Progenitor cell of endocrine pancreas (in vitro differentiated cells): ENCODE measurements at regions not wholly inside any gene's neighbourhood (a gene's known extent, or its start where the extent isn't known, plus 50 kb on each side); places are given as distances from the start of the nearest gene placed in this dataset.
"Not testable (repeated sequence)": the region's sequence is repeated elsewhere in the genome, so short reads cannot be mapped to it uniquely, and the experiment has no call there.

Source experiments
- DNase-seq: peaks from one replicate; pipeline ENCODE4 v3.0.0; 2021; ENCODE audit warnings: low spot score; ENCODE audit not compliant: unreplicated experiment
- H3K27ac Mint-ChIP-seq: 2 replicates; pipeline ENCODE4 v1.8.0; 2021; ENCODE audit warnings: mild to moderate bottlenecking, moderate library complexity, mixed read lengths
- H3K27me3 Mint-ChIP-seq: 2 replicates; pipeline ENCODE4 v1.8.0; 2021; ENCODE audit warnings: mixed read lengths
- H3K36me3 Mint-ChIP-seq: 2 replicates; pipeline ENCODE4 v1.8.0; 2022; ENCODE audit warnings: mixed read lengths; ENCODE audit not compliant: insufficient read depth
- H3K4me1 Mint-ChIP-seq: 2 replicates; pipeline ENCODE4 v1.8.0; 2021; ENCODE audit warnings: low read depth, mixed read lengths
- H3K4me3 Mint-ChIP-seq: 2 replicates; pipeline ENCODE4 v1.8.0; 2021; ENCODE audit warnings: low read depth, mild to moderate bottlenecking, moderate library complexity, mixed read lengths
- H3K9me3 Mint-ChIP-seq: 2 replicates; pipeline ENCODE4 v1.8.0; 2021; ENCODE audit warnings: low read depth, mixed read lengths
- CTCF ChIP-seq: fragments of 200-600 bp; sonication (generic); IDR thresholded peaks from one replicate; pipeline ENCODE4 v1.5.0; 2021; ENCODE audit warnings: antibody characterized with exemption, mild to moderate bottlenecking; ENCODE audit not compliant: unreplicated experiment

- Mint-ChIP-seq H3K9me3 (peaks cover 27% of the 10 kb centered on the region), H3K27ac (no peak overlapping the region), H3K4me1 (peaks cover 8% of the 10 kb centered on the region), H3K4me3 (no peak overlapping the region), H3K27me3 (no peaks in the 10 kb centered on the region), H3K36me3 (no peaks in the 10 kb centered on the region)
- no peak for TF ChIP-seq CTCF
- DNase-seq = no peak
Observed at GRCh38 chr2:116250376-116250775, 1564.1 kb upstream of the DDX18 start.

GRCh38 chr2:116264872-116265271 lies 1549.6 kb upstream of the DDX18 start:
- TF ChIP-seq CTCF = no peak
- Mint-ChIP-seq H3K4me1 (no peaks in the 10 kb centered on the region), H3K9me3 (peaks cover 27% of the 10 kb centered on the region), H3K4me3 (no peak overlapping the region), H3K27me3 (no peaks in the 10 kb centered on the region), H3K36me3 (no peaks in the 10 kb centered on the region), H3K27ac (no peak overlapping the region)
- DNase-seq = no peak

GRCh38 chr2:116269040-116269439 lies 1545.5 kb upstream of the DDX18 start:
- DNase-seq = no peak
- Mint-ChIP-seq H3K27me3 (no peaks in the 10 kb centered on the region), H3K4me3 (no peak overlapping the region), H3K27ac (no peak overlapping the region), H3K4me1 (no peaks in the 10 kb centered on the region), H3K36me3 (no peaks in the 10 kb centered on the region), H3K9me3 (peaks cover 3% of the 10 kb centered on the region)
- TF ChIP-seq CTCF = no peak

GRCh38 chr2:116304328-116304727 lies 1510.2 kb upstream of the DDX18 start:
- Mint-ChIP-seq H3K27ac (no peak overlapping the region), H3K36me3 (no peaks in the 10 kb centered on the region), H3K4me3 (no peak overlapping the region), H3K4me1 (no peaks in the 10 kb centered on the region), H3K27me3 (no peaks in the 10 kb centered on the region), H3K9me3 (no peaks in the 10 kb centered on the region)
- no peak for TF ChIP-seq CTCF
- DNase-seq = no peak

GRCh38 chr2:116317111-116317510 lies 1497.4 kb upstream of the DDX18 start:
- DNase-seq = no peak

GRCh38 chr2:116318551-116318950 lies 1495.9 kb upstream of the DDX18 start:
- peaks cover 11% of the 10 kb centered on the region for H3K4me1 Mint-ChIP-seq
- not testable (repeated sequence) for H3K27ac Mint-ChIP-seq, DNase-seq, H3K27me3 Mint-ChIP-seq, H3K9me3 Mint-ChIP-seq, H3K4me3 Mint-ChIP-seq, H3K36me3 Mint-ChIP-seq

More at GRCh38 chr2:116317111-116317510, 1497.4 kb upstream of the DDX18 start:
- Mint-ChIP-seq H3K27ac (no peak overlapping the region), H3K36me3 (no peaks in the 10 kb centered on the region), H3K9me3 (no peaks in the 10 kb centered on the region), H3K27me3 (peaks cover 9% of the 10 kb centered on the region), H3K4me1 (peaks cover 11% of the 10 kb centered on the region), H3K4me3 (no peak overlapping the region)
- TF ChIP-seq CTCF = no peak
